SH-SY5Y (cell line): ENCODE measurements at regions not wholly inside any gene's neighbourhood (a gene's known extent, or its start where the extent isn't known, plus 50 kb on each side); places are given as distances from the start of the nearest gene placed in this dataset.

Source experiments
- GATA2 ChIP-seq: IDR thresholded peaks from 2 replicates; pipeline ENCODE4 v1.6.1; 2011; ENCODE audit warnings: mild to moderate bottlenecking, low read depth, low read length
- GATA3 ChIP-seq: IDR thresholded peaks from 2 replicates; pipeline ENCODE4 v1.6.1; 2011; ENCODE audit warnings: low read depth, mild to moderate bottlenecking, low read length, moderate library complexity

- TF ChIP-seq GATA2, result no peak
- no peak for TF ChIP-seq GATA3
Observed at GRCh38 chr3:22792533-22792932, 410.6 kb upstream of the UBE2E2 start.
